ENCODE measurements at regions not wholly inside any gene's neighbourhood (a gene's known extent, or its start where the extent isn't known, plus 50 kb on each side); places are given as distances from the start of the nearest gene placed in this dataset.
"Not testable (repeated sequence)": the region's sequence is repeated elsewhere in the genome, so short reads cannot be mapped to it uniquely, and the experiment has no call there.

DNA sequence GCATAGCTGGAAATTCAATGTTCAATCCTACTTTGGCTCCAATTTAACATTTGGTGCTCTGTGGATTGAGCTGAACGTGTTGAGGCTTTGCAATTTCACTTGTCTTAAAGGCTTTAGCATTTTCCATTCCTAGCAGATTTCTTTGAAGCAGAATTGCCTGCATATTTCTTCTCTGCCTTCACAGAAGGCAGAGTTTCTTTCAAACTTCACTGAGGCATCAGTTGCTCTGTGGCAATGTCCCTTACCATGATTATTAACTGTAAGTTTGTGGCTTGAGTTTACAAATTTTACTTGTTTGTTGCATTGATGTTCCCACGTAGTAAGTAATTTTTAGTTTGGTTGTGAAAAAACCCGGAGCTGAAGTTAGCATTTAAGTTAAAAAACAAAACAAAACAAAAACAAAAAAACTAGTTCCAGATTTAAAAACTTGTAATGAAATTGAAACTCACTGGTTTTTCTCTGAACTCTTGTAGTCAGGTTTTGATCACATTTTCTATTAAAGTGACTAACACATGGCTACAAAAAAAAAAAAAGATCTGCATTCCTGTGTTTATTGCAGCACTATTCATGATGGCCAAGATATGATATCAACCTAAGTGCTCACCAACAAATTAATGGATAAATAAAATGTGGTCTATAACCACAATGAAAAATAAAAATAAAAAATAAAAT is 55.2 kb upstream of the UXS1 start:
- DNase-seq, result not testable (repeated sequence)

DNA sequence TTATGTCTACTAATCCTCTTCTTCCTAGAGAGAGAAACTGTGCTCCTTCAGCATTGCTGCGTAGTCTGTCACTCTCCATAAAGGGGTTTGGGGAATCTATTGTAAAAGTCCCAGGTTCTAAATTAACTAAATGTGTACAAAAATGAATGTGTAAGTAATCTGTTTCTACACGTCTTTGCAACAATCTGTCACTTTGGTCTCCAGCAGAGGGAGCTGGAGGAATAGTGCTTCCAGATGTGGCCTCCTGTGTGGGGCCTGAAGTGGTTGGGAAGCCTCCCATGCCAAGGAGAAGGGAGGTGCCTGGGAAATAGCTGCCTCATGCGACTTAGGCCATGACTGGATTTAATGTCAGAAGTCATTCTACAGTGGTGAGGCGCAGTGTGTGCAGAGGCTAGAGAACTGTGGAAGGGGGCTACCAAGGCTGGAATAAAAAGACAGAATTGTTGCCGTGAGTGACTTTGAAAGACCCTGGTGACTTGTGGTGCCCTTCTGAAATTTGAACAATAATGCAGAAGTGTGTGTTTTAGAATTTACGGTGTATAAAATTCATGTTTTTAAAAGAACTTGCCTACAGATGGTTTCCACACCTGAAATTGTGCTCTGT is 54.5 kb upstream of the UXS1 start:
- DNase-seq, result not testable (repeated sequence)

Data from activated CD4-positive, alpha-beta T cell treated with anti-CD3 and anti-CD28 coated beads for 4 hours (primary cell).